HepG2 (cell line): ENCODE measurements at regions not wholly inside any gene's neighbourhood (a gene's known extent, or its start where the extent isn't known, plus 50 kb on each side); places are given as distances from the start of the nearest gene placed in this dataset.

ENCODE experiments used
- ATAC-seq: fragments of 200-7000 bp; cut with Tn5 transposase; 3 replicates; pipeline ENCODE4 v1.9.1; 2020; ENCODE audit warnings: mild to moderate bottlenecking, moderate library complexity
- BruUV-seq: library from RNA; stranded (reverse); fragments of 400-500 nt; replicated peaks from 2 replicates; lab custom pipeline; 2021; lab: Mats Ljungman, UMichigan
- CTCF ChIA-PET: fragments of 300-600 bp; formaldehyde crosslinking; extraction: SDS; loops from one replicate; lab custom pipeline; 2021; ENCODE audit warnings: low total read pairs, inconsistent platforms, low intra/inter-chr PET ratio; lab: Yijun Ruan, JAX
- POLR2A ChIA-PET: fragments of 350-600 bp; sonication (Branson Sonifier 250); formaldehyde crosslinking; loops from one replicate; lab custom pipeline; 2020; ENCODE audit warnings: antibody characterized with exemption, inconsistent platforms; lab: Yijun Ruan, JAX
- DNase-seq: peaks from one replicate; pipeline ENCODE4 v3.0.0-alpha.2; 2015; ENCODE audit warnings: low spot score
- FAIRE-seq: peaks from 3 replicates; lab custom pipeline; 2011; peaks lifted over from hg19 to GRCh38; lab: Jason Lieb, UNC
- H2AFZ ChIP-seq: one replicate; pipeline ENCODE4 v1.6.1; 2011; ENCODE audit warnings: low read length, inconsistent platforms
- H3K27ac ChIP-seq: fragments of 300-600 bp; 3 replicates; pipeline ENCODE4 v1.8.0; 2011; ENCODE audit warnings: mixed run types, mild to moderate bottlenecking, mixed read lengths, low read length, inconsistent platforms; ENCODE audit not compliant: insufficient read depth; ENCODE audit errors: extremely low read length
- H3K27me3 ChIP-seq, 2 experiments: fragments of 200-600 bp in 1 of 2; 2 replicates in 1 of 2; 3 replicates in 1 of 2; pipeline versions ENCODE4 v1.6.0 to v1.8.0; 2011; ENCODE audit warnings: low read length in 2 of 2, mild to moderate bottlenecking in 2 of 2, moderate library complexity in 2 of 2, inconsistent platforms in 1 of 2; ENCODE audit not compliant: insufficient read depth in 2 of 2, control insufficient read depth in 1 of 2
- H3K36me3 ChIP-seq, 2 experiments: fragments of 200-600 bp in 1 of 2; replicated peaks in 1 of 2; 2 replicates in 1 of 2; 3 replicates in 1 of 2; pipeline versions ENCODE4 v1.5.1 to v1.8.0; 2011; ENCODE audit warnings: low read length in 2 of 2, inconsistent platforms in 1 of 2; ENCODE audit not compliant: insufficient read depth in 2 of 2, control insufficient read depth in 1 of 2
- H3K4me1 ChIP-seq: 2 replicates; pipeline ENCODE4 v1.5.1; 2012; ENCODE audit warnings: low read length, inconsistent platforms; ENCODE audit not compliant: insufficient read depth
- H3K4me2 ChIP-seq: 2 replicates; pipeline ENCODE4 v1.6.0; 2011; ENCODE audit warnings: low read depth, low read length, inconsistent platforms
- H3K4me3 ChIP-seq, 3 experiments: fragments of 200-600 bp in 1 of 3; sonication (generic), shearing (Covaris generic) in 1 of 3; replicated peaks in 1 of 3; 2 replicates each; pipeline ENCODE4 v1.5.1; 2011 to 2016; ENCODE audit warnings: low read length in 3 of 3, inconsistent platforms in 2 of 3, low read depth in 2 of 3, mild to moderate bottlenecking in 2 of 3, control low read depth in 1 of 3, mixed read lengths in 1 of 3; ENCODE audit not compliant: insufficient read depth in 1 of 3
- H3K79me2 ChIP-seq: one replicate; pipeline ENCODE4 v1.6.1; 2011; ENCODE audit warnings: low read length, inconsistent platforms; ENCODE audit not compliant: insufficient read depth
- H3K9ac ChIP-seq: 2 replicates; pipeline ENCODE4 v1.6.0; 2011; ENCODE audit warnings: mild to moderate bottlenecking, low read depth, low read length, inconsistent platforms; ENCODE audit not compliant: insufficient read depth
- H3K9me3 ChIP-seq: 2 replicates; pipeline ENCODE4 v1.5.1; 2012; ENCODE audit warnings: mild to moderate bottlenecking, low read length
- H4K20me1 ChIP-seq: 2 replicates; pipeline ENCODE4 v1.6.0; 2011; ENCODE audit warnings: inconsistent platforms, mild to moderate bottlenecking, low read length, moderate library complexity; ENCODE audit not compliant: insufficient read depth
- ATF1 ChIP-seq: IDR thresholded peaks from 2 replicates; pipeline ENCODE4 v1.6.1; 2016; ENCODE audit warnings: mild to moderate bottlenecking, control low read depth
- ATM ChIP-seq: fragments of 450-650 bp; IDR thresholded peaks from 2 replicates; pipeline ENCODE4 v1.7.1; 2017; ENCODE audit warnings: mild to moderate bottlenecking, borderline replicate concordance
- CHD2 ChIP-seq: IDR thresholded peaks from 2 replicates; pipeline ENCODE4 v1.6.1; 2011; ENCODE audit warnings: low read depth, low read length, improper control_type of control experiment
- EEA1 ChIP-seq: sonication (generic); formaldehyde crosslinking; IDR thresholded peaks from 2 replicates; pipeline ENCODE4 v1.5.1; 2020; ENCODE audit warnings: mild to moderate bottlenecking, missing genetic modification reagents, borderline replicate concordance
- NCOA1 ChIP-seq: sonication (generic); formaldehyde crosslinking; IDR thresholded peaks from 2 replicates; pipeline ENCODE4 v1.9.0; 2021; ENCODE audit warnings: missing genetic modification reagents
- SOX13 ChIP-seq, 3 experiments: fragments of 450-650 bp in 1 of 3; sonication (generic) in 1 of 3; formaldehyde crosslinking in 1 of 3; IDR thresholded peaks in 2 of 3; conservative IDR thresholded peaks in 1 of 3; 2 replicates each; pipeline versions ENCODE4 v1.5.0 to v1.6.1; 2016 to 2020; ENCODE audit warnings: antibody characterized with exemption in 1 of 3, mild to moderate bottlenecking in 1 of 3, missing compliant biosample characterization in 1 of 3, missing genetic modification reagents in 1 of 3, moderate library complexity in 1 of 3
- WGBS: methylation state at CpG from one replicate; pipeline ENCODE4 v1.1.6; 2017; ENCODE audit warnings: low lambda C conversion rate; 5-methylcytosine and 5-hydroxymethylcytosine counted together
- in situ Hi-C: cut with HindIII; loops from 2 replicates; pipeline ENCODE4 v1.10.0; 2017; ENCODE audit warnings: low pct_unique_long_range_greater_than_20kb; ENCODE audit not compliant: extremely low pct_ligation_motif_present
- intact Hi-C: fragments of 100-400 bp; cut with micrococcal nuclease; formaldehyde crosslinking; loops from one replicate; pipeline ENCODE4 v1.10.0; 2022; ENCODE audit not compliant: unreplicated experiment
- TF ChIP-seq, protein P1 (sequence below): sonication (generic); formaldehyde crosslinking; IDR thresholded peaks from 2 replicates; pipeline ENCODE4 v1.4.0; 2020; ENCODE audit warnings: low read depth, missing genetic modification reagents
- TF ChIP-seq, protein P2 (sequence below): sonication (generic); formaldehyde crosslinking; IDR thresholded peaks from 2 replicates; pipeline ENCODE4 v1.9.0; 2021; ENCODE audit warnings: missing genetic modification reagents, borderline replicate concordance

- intact Hi-C loops: no loop called here
- no peak overlapping the region for H3K4me3 ChIP-seq
- no peak overlapping the region for H3K27ac ChIP-seq
- in situ Hi-C loops: no loop called here
- H3K27me3 ChIP-seq: no peaks in the 10 kb centered on the region
- H3K79me2 ChIP-seq: no peaks in the 10 kb centered on the region
- 95% methylated on average over 12 of the region's 14 CpGs for WGBS
- no peaks in the 10 kb centered on the region for H4K20me1 ChIP-seq
- H3K4me1 ChIP-seq: no peaks in the 10 kb centered on the region
- TF ChIP-seq NCOA1 (CRISPR knock-in tag): no peak
- TF ChIP-seq, protein P1, sequence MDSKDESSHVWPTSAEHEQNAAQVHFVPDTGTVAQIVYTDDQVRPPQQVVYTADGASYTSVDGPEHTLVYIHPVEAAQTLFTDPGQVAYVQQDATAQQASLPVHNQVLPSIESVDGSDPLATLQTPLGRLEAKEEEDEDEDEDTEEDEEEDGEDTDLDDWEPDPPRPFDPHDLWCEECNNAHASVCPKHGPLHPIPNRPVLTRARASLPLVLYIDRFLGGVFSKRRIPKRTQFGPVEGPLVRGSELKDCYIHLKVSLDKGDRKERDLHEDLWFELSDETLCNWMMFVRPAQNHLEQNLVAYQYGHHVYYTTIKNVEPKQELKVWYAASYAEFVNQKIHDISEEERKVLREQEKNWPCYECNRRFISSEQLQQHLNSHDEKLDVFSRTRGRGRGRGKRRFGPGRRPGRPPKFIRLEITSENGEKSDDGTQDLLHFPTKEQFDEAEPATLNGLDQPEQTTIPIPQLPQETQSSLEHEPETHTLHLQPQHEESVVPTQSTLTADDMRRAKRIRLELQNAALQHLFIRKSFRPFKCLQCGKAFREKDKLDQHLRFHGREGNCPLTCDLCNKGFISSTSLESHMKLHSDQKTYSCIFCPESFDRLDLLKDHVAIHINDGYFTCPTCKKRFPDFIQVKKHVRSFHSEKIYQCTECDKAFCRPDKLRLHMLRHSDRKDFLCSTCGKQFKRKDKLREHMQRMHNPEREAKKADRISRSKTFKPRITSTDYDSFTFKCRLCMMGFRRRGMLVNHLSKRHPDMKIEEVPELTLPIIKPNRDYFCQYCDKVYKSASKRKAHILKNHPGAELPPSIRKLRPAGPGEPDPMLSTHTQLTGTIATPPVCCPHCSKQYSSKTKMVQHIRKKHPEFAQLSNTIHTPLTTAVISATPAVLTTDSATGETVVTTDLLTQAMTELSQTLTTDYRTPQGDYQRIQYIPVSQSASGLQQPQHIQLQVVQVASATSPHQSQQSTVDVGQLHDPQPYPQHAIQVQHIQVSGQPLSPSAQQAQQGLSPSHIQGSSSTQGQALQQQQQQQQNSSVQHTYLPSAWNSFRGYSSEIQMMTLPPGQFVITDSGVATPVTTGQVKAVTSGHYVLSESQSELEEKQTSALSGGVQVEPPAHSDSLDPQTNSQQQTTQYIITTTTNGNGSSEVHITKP (CRISPR knock-in tag): no peak
- TF ChIP-seq CHD2: no peak
- TF ChIP-seq EEA1 (CRISPR knock-in tag): no peak
- TF ChIP-seq SOX13 (IDR thresholded peaks at IDR 0.05): no peak
- no peak for TF ChIP-seq SOX13 (CRISPR knock-in tag; conservative IDR thresholded peaks at IDR 0.05 in 1 of 2, IDR thresholded peaks at IDR 0.05 in 1 of 2)
- TF ChIP-seq, protein P2, sequence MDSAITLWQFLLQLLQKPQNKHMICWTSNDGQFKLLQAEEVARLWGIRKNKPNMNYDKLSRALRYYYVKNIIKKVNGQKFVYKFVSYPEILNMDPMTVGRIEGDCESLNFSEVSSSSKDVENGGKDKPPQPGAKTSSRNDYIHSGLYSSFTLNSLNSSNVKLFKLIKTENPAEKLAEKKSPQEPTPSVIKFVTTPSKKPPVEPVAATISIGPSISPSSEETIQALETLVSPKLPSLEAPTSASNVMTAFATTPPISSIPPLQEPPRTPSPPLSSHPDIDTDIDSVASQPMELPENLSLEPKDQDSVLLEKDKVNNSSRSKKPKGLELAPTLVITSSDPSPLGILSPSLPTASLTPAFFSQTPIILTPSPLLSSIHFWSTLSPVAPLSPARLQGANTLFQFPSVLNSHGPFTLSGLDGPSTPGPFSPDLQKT (CRISPR knock-in tag): no peak
- no peak for TF ChIP-seq ATM
- no peak for TF ChIP-seq ATF1 (CRISPR knock-in tag)
- H2AFZ ChIP-seq: no peak overlapping the region
- no peak for DNase-seq
- no peak for FAIRE-seq
- no peaks in the 10 kb centered on the region for H3K9me3 ChIP-seq
- no peak for ATAC-seq
- peaks cover 16 to 53% of the 10 kb centered on the region in 2 experiments for H3K36me3 ChIP-seq
- ChIA-PET CTCF (no interaction called here), POLR2A (no interaction called here)
- BruUV-seq: no TSS peak
- H3K9ac ChIP-seq: no peak overlapping the region
- H3K4me2 ChIP-seq: no peak overlapping the region
Measured at GRCh38 chr14:71734076-71734475, 198.2 kb upstream of the RGS6 start.
